SK-N-SH (cell line): ENCODE measurements at regions not wholly inside any gene's neighbourhood (a gene's known extent, or its start where the extent isn't known, plus 50 kb on each side); places are given as distances from the start of the nearest gene placed in this dataset.

Experiments used
- CTCF ChIA-PET: fragments of 300-600, 350-600 bp; formaldehyde crosslinking; extraction: SDS; loops from one replicate; lab custom pipeline; 2021; lab: Yijun Ruan, JAX
- POLR2A ChIA-PET: fragments of 350-600 bp; sonication (Branson Sonifier 250); formaldehyde crosslinking; extraction: SDS; loops from one replicate; lab custom pipeline; 2020; ENCODE audit warnings: antibody characterized with exemption, inconsistent platforms; lab: Yijun Ruan, JAX
- DNase-seq: peaks from one replicate; pipeline ENCODE4 v3.0.0; 2012
- H2AFZ ChIP-seq: fragments of 200-600 bp; sonication (generic); 2 replicates; pipeline ENCODE4 v1.8.1; 2016; ENCODE audit warnings: antibody characterized with exemption, mild to moderate bottlenecking, low read depth
- H3F3A ChIP-seq: fragments of 200-600 bp; sonication (generic); replicated peaks from 2 replicates; pipeline ENCODE3; 2016; ENCODE audit warnings: antibody characterized with exemption, mild to moderate bottlenecking; ENCODE audit not compliant: insufficient read depth
- H3K27ac ChIP-seq, 2 experiments: fragments of 200-500 bp in 1 of 2; fragments of 200-600 bp in 1 of 2; sonication (Bioruptor generic) in 1 of 2; sonication (generic), shearing (Covaris generic) in 1 of 2; 2 replicates each; pipeline versions ENCODE4 v1.5.1 to v1.6.1; 2014 to 2016; ENCODE audit warnings: low read depth in 2 of 2, inconsistent platforms in 1 of 2, low read length in 1 of 2, mild to moderate bottlenecking in 1 of 2, mixed read lengths in 1 of 2
- H3K27me3 ChIP-seq: fragments of 200-600 bp; sonication (generic), shearing (Covaris generic); 2 replicates; pipeline ENCODE4 v1.6.1; 2016; ENCODE audit warnings: mixed run types; ENCODE audit not compliant: insufficient read depth
- H3K36me3 ChIP-seq, 2 experiments: fragments of 200-500 bp in 1 of 2; fragments of 200-600 bp in 1 of 2; sonication (Bioruptor generic) in 1 of 2; sonication (generic) in 1 of 2; replicated peaks in 1 of 2; 2 replicates each; pipeline versions ENCODE3 to v1.5.1; 2014 to 2016; ENCODE audit warnings: low read length in 1 of 2, mild to moderate bottlenecking in 1 of 2; ENCODE audit not compliant: insufficient read depth in 2 of 2, control insufficient read depth in 1 of 2
- H3K4me1 ChIP-seq, 2 experiments: fragments of 200-500 bp in 1 of 2; fragments of 200-600 bp in 1 of 2; sonication (Bioruptor generic) in 1 of 2; sonication (generic), shearing (Covaris generic) in 1 of 2; 2 replicates each; pipeline versions ENCODE4 v1.5.1 to v1.6.1; 2014 to 2016; ENCODE audit warnings: low read depth in 1 of 2, low read length in 1 of 2, mixed run types in 1 of 2; ENCODE audit not compliant: insufficient read depth in 2 of 2, control insufficient read depth in 1 of 2
- H3K4me2 ChIP-seq: fragments of 200-600 bp; sonication (generic), shearing (Covaris generic); 2 replicates; pipeline ENCODE4 v1.6.1; 2017; ENCODE audit warnings: mixed run types
- H3K4me3 ChIP-seq, 2 experiments: fragments of 200-500 bp in 1 of 2; fragments of 200-600 bp in 1 of 2; sonication (Bioruptor generic) in 1 of 2; sonication (generic), shearing (Covaris generic) in 1 of 2; 2 replicates each; pipeline versions ENCODE4 v1.5.1 to v1.8.1; 2014 to 2016; ENCODE audit warnings: low read depth in 2 of 2, inconsistent platforms in 1 of 2, low read length in 1 of 2, mild to moderate bottlenecking in 1 of 2, mixed read lengths in 1 of 2, moderate library complexity in 1 of 2
- H3K79me2 ChIP-seq: fragments of 200-600 bp; sonication (generic); 2 replicates; pipeline ENCODE4 v1.8.1; 2017; ENCODE audit warnings: mild to moderate bottlenecking; ENCODE audit not compliant: insufficient read depth
- H3K9ac ChIP-seq: fragments of 200-600 bp; sonication (generic); 2 replicates; pipeline ENCODE4 v1.6.1; 2017; ENCODE audit warnings: mixed run types
- H3K9me2 ChIP-seq: fragments of 200-600 bp; sonication (generic); 2 replicates; pipeline ENCODE4 v1.6.1; 2017; ENCODE audit warnings: mixed run types
- H3K9me3 ChIP-seq: fragments of 200-600 bp; sonication (generic); 2 replicates; pipeline ENCODE4 v1.6.1; 2017; ENCODE audit warnings: mixed run types, mild to moderate bottlenecking, moderate library complexity
- H4K20me1 ChIP-seq: fragments of 200-600 bp; sonication (generic); 2 replicates; pipeline ENCODE4 v1.6.1; 2017; ENCODE audit warnings: mild to moderate bottlenecking, mixed run types; ENCODE audit not compliant: insufficient read depth
- CHD2 ChIP-seq: fragments of 150-350 bp; IDR thresholded peaks from 2 replicates; pipeline ENCODE4 v1.6.1; 2018; ENCODE audit warnings: low read length; ENCODE audit not compliant: partially characterized antibody
- ELF1 ChIP-seq: IDR thresholded peaks from 2 replicates; pipeline ENCODE4 v1.4.0; 2012
- EZH2phosphoT487 ChIP-seq: fragments of 200-600 bp; sonication (generic); IDR thresholded peaks from 2 replicates; pipeline ENCODE4 v1.6.1; 2017; ENCODE audit warnings: low read depth, mixed run types, mild to moderate bottlenecking, antibody characterized with exemption, moderate library complexity, borderline replicate concordance
- FOSL2 ChIP-seq: IDR thresholded peaks from 2 replicates; pipeline ENCODE4 v1.4.0; 2012; ENCODE audit warnings: low read depth, mild to moderate bottlenecking, moderate library complexity, borderline replicate concordance
- GABPA ChIP-seq: IDR thresholded peaks from 2 replicates; pipeline ENCODE4 v1.4.0; 2012; ENCODE audit warnings: low read depth, mild to moderate bottlenecking
- JUND ChIP-seq: IDR thresholded peaks from 2 replicates; pipeline ENCODE4 v1.4.0; 2012
- NFIC ChIP-seq: IDR thresholded peaks from 2 replicates; pipeline ENCODE4 v1.4.0; 2012; ENCODE audit warnings: borderline replicate concordance
- POLR2AphosphoS5 ChIP-seq: IDR thresholded peaks from 2 replicates; pipeline ENCODE4 v1.6.1; 2012; ENCODE audit warnings: low read depth, low read length
- RXRA ChIP-seq: IDR thresholded peaks from 2 replicates; pipeline ENCODE4 v1.4.0; 2012; ENCODE audit warnings: low read depth, mild to moderate bottlenecking, borderline replicate concordance
- SIN3A ChIP-seq: IDR thresholded peaks from 2 replicates; pipeline ENCODE4 v1.6.1; 2012; ENCODE audit warnings: low read depth, mild to moderate bottlenecking, low read length, moderate library complexity, borderline replicate concordance
- SMC3 ChIP-seq: IDR thresholded peaks from 2 replicates; pipeline ENCODE4 v1.6.1; 2012; ENCODE audit warnings: low read depth, low read length, improper control_type of control experiment
- TCF12 ChIP-seq: IDR thresholded peaks from 2 replicates; pipeline ENCODE4 v1.4.0; 2012
- YY1 ChIP-seq: IDR thresholded peaks from 2 replicates; pipeline ENCODE4 v1.4.0; 2012; ENCODE audit warnings: low read depth, mild to moderate bottlenecking
- WGBS: methylation state at CpG from one replicate; pipeline ENCODE4 v1.1.6; 2017; ENCODE audit warnings: low lambda C conversion rate; 5-methylcytosine and 5-hydroxymethylcytosine counted together
- TF ChIP-seq, protein P1 (sequence below): IDR thresholded peaks from 2 replicates; pipeline ENCODE4; 2012
- TF ChIP-seq, protein P2 (sequence below): IDR thresholded peaks from 2 replicates; pipeline ENCODE4 v1.4.0; 2012; ENCODE audit warnings: low read depth, borderline replicate concordance
- TF ChIP-seq, protein P3 (sequence below): fragments of 200-600 bp; sonication (generic); IDR thresholded peaks from 2 replicates; pipeline ENCODE4 v1.6.1; 2017; ENCODE audit warnings: antibody characterized with exemption, mild to moderate bottlenecking, moderate library complexity
- TF ChIP-seq, protein P4 (sequence below): IDR thresholded peaks from 2 replicates; pipeline ENCODE4 v1.4.0; 2012; ENCODE audit warnings: low read depth
- TF ChIP-seq, protein P5 (sequence below): fragments of 150-350 bp; IDR thresholded peaks from 2 replicates; pipeline ENCODE4 v1.6.1; 2017; ENCODE audit warnings: antibody characterized with exemption, low read length, low read depth, borderline replicate concordance

DNA sequence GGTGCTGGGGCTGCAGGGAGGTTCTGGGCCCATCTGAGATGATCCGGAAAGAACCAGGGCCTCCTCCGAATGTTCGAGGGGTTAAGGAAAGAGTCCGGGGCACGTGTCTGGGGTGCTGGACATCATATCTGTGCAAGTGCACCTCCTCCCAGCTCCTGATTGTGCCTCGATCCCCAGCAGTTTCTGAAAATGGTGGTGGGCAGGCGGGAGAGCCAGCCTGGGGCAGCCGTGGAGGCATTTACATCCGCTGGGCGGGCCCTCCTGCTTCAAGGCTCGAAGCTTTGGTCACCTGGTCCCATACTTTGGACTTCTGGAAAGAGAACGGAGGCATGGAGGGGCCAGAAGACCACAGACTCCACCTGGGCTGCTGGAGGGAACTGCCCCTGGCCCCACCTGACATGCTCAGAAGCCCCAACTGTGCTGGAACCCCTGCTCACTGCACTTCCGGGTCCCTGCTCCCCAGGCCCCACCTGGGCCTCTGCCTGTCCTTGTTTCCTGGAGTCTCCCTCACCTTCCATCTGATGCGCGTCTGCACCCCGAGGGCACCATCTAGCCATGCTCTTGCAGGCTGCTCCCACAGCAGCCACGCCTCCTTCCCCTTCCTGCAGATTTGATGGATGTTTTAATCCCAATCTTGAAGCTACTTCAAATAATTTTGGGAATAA lies 119.2 kb upstream of the HDAC4 start:
- H3K27me3 ChIP-seq: no peaks in the 10 kb centered on the region
- no peaks in the 10 kb centered on the region for H3K79me2 ChIP-seq
- H3K4me1 ChIP-seq: peaks cover 0 to 12% of the 10 kb centered on the region in 2 experiments; a peak in 1 of 4 replicates
- H3K9ac ChIP-seq: no peak overlapping the region
- TF ChIP-seq CHD2 (no peak), JUND (no peak), POLR2AphosphoS5 (no peak), EZH2phosphoT487 (no peak), NFIC (no peak), YY1 (no peak)
- TF ChIP-seq, protein P1, sequence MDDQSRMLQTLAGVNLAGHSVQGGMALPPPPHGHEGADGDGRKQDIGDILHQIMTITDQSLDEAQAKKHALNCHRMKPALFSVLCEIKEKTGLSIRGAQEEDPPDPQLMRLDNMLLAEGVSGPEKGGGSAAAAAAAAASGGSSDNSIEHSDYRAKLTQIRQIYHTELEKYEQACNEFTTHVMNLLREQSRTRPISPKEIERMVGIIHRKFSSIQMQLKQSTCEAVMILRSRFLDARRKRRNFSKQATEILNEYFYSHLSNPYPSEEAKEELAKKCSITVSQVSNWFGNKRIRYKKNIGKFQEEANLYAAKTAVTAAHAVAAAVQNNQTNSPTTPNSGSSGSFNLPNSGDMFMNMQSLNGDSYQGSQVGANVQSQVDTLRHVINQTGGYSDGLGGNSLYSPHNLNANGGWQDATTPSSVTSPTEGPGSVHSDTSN: no peak
- TF ChIP-seq, protein P2, sequence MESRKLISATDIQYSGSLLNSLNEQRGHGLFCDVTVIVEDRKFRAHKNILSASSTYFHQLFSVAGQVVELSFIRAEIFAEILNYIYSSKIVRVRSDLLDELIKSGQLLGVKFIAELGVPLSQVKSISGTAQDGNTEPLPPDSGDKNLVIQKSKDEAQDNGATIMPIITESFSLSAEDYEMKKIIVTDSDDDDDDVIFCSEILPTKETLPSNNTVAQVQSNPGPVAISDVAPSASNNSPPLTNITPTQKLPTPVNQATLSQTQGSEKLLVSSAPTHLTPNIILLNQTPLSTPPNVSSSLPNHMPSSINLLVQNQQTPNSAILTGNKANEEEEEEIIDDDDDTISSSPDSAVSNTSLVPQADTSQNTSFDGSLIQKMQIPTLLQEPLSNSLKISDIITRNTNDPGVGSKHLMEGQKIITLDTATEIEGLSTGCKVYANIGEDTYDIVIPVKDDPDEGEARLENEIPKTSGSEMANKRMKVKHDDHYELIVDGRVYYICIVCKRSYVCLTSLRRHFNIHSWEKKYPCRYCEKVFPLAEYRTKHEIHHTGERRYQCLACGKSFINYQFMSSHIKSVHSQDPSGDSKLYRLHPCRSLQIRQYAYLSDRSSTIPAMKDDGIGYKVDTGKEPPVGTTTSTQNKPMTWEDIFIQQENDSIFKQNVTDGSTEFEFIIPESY: no peak
- TF ChIP-seq, protein P3, sequence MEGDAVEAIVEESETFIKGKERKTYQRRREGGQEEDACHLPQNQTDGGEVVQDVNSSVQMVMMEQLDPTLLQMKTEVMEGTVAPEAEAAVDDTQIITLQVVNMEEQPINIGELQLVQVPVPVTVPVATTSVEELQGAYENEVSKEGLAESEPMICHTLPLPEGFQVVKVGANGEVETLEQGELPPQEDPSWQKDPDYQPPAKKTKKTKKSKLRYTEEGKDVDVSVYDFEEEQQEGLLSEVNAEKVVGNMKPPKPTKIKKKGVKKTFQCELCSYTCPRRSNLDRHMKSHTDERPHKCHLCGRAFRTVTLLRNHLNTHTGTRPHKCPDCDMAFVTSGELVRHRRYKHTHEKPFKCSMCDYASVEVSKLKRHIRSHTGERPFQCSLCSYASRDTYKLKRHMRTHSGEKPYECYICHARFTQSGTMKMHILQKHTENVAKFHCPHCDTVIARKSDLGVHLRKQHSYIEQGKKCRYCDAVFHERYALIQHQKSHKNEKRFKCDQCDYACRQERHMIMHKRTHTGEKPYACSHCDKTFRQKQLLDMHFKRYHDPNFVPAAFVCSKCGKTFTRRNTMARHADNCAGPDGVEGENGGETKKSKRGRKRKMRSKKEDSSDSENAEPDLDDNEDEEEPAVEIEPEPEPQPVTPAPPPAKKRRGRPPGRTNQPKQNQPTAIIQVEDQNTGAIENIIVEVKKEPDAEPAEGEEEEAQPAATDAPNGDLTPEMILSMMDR: no peak
- TF ChIP-seq, all 33 proteins: peak for 0
- no peaks in the 10 kb centered on the region for H3K9me2 ChIP-seq
- no peak for DNase-seq
- no peaks in the 10 kb centered on the region for H4K20me1 ChIP-seq
- ChIA-PET POLR2A (no interaction called here), CTCF (no interaction called here)
- H3K36me3 ChIP-seq: no peaks in the 10 kb centered on the region
- WGBS: 59% methylated on average over 11 of the region's 17 CpGs
- no peaks in the 10 kb centered on the region for H3F3A ChIP-seq
- no peak overlapping the region for H2AFZ ChIP-seq
- no peak overlapping the region for H3K4me3 ChIP-seq
- no peak overlapping the region for H3K4me2 ChIP-seq
- H3K27ac ChIP-seq: no peak overlapping the region
- H3K9me3 ChIP-seq: no peaks in the 10 kb centered on the region

DNA sequence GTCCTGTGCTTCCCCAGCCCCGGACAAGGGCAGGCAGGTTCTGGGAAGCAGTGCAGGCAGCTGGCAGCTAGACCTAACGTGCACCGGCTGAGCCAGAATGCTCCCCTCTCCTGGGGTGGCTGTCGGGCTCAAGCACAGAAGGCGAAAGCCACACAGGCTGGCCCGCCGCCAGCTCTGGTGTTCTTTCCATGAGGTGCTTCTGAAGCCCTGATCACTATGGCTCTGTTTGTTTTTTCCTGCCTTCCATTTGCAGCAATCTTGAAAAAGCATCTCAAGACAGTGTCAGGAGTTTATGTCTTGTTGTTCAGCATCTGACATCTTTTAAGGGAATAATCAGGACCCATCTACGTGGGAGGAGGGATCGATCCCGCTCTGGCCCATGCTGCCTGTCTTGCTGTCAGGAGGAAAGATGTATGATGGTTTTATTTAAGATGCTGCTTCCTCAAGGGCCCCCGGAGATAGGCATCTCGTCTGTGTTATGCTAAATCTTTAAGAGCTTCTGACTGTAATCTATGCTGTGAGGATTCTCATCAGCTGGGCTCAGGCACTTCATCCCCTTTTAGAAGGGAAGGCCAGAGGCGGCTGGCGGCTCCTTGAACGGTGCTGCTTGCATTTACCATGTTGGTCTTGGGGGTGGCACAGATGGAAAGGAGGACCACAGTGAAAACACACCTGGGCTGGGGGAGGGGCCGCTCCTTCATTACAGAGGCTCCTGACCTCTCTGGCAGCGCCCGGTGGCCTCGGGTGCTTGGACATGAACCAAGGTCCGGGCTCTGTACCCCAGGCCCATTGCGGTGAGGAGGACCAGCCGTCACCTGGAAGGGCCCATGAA lies 118.5 kb upstream of the HDAC4 start:
- Histone ChIP-seq H3K27me3 (no peaks in the 10 kb centered on the region), H4K20me1 (no peaks in the 10 kb centered on the region), H2AFZ (no peak overlapping the region), H3F3A (no peaks in the 10 kb centered on the region), H3K36me3 (no peaks in the 10 kb centered on the region), H3K27ac (no peak overlapping the region), H3K4me3 (no peak overlapping the region), H3K79me2 (no peaks in the 10 kb centered on the region), H3K9ac (no peak overlapping the region), H3K9me3 (no peaks in the 10 kb centered on the region), H3K4me1 (peaks cover 0 to 12% of the 10 kb centered on the region in 2 experiments; a peak in 1 of 4 replicates), H3K9me2 (no peaks in the 10 kb centered on the region), H3K4me2 (no peak overlapping the region)
- 67% methylated on average over 15 of the region's 22 CpGs for WGBS
- POLR2A ChIA-PET: no interaction called here
- CTCF ChIA-PET: interaction anchor here (1.0 kb wide), 1 partner anchor 632 kb away, joined by 3 read pairs; no protein-coding TSS in a partner anchor
- peak; percentile 55 for DNase-seq
- TF ChIP-seq, protein P1: no peak
- TF ChIP-seq ELF1: no peak
- no peak for TF ChIP-seq FOSL2
- TF ChIP-seq CHD2: no peak
- TF ChIP-seq TCF12: no peak
- TF ChIP-seq YY1: no peak
- TF ChIP-seq RXRA: no peak
- no peak for TF ChIP-seq GABPA
- TF ChIP-seq SMC3: no peak
- TF ChIP-seq SIN3A: no peak
- no peak for TF ChIP-seq NFIC
- TF ChIP-seq, protein P4, sequence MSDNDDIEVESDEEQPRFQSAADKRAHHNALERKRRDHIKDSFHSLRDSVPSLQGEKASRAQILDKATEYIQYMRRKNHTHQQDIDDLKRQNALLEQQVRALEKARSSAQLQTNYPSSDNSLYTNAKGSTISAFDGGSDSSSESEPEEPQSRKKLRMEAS: no peak
- TF ChIP-seq, protein P5, sequence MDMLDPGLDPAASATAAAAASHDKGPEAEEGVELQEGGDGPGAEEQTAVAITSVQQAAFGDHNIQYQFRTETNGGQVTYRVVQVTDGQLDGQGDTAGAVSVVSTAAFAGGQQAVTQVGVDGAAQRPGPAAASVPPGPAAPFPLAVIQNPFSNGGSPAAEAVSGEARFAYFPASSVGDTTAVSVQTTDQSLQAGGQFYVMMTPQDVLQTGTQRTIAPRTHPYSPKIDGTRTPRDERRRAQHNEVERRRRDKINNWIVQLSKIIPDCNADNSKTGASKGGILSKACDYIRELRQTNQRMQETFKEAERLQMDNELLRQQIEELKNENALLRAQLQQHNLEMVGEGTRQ: no peak
